ENCODE measurements at regions not wholly inside any gene's neighbourhood (a gene's known extent, or its start where the extent isn't known, plus 50 kb on each side); places are given as distances from the start of the nearest gene placed in this dataset.

DNA sequence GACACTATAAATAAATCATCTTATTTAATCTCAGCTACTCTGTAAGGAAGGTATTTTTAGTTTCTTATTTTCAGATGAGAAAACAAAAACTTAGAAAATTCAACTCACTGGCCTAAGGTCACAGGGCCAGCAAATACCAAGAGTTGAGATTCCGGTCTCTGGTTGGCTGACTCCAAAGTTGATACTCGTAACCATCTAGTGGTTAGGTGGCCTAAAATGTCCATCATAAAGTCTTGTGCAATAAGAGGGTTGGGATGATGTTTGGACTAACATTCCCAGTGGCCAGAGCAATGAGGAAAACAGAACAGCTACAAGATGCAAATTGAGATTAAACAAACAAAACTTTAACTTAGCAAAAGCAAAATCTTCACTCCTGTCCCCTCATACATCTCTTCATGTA, 360.3 kb downstream of the FIGN start:
- peak; percentile 3 for DNase-seq (ENCODE audit: low read depth)
- TF ChIP-seq, protein P1, sequence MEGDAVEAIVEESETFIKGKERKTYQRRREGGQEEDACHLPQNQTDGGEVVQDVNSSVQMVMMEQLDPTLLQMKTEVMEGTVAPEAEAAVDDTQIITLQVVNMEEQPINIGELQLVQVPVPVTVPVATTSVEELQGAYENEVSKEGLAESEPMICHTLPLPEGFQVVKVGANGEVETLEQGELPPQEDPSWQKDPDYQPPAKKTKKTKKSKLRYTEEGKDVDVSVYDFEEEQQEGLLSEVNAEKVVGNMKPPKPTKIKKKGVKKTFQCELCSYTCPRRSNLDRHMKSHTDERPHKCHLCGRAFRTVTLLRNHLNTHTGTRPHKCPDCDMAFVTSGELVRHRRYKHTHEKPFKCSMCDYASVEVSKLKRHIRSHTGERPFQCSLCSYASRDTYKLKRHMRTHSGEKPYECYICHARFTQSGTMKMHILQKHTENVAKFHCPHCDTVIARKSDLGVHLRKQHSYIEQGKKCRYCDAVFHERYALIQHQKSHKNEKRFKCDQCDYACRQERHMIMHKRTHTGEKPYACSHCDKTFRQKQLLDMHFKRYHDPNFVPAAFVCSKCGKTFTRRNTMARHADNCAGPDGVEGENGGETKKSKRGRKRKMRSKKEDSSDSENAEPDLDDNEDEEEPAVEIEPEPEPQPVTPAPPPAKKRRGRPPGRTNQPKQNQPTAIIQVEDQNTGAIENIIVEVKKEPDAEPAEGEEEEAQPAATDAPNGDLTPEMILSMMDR (IDR thresholded peaks at IDR 0.05; ENCODE audit: insufficient read depth, low read depth, low read length), result no peak
- no peak overlapping the region for H3K4me3 ChIP-seq (ENCODE audit: low read depth, low read length)

DNA sequence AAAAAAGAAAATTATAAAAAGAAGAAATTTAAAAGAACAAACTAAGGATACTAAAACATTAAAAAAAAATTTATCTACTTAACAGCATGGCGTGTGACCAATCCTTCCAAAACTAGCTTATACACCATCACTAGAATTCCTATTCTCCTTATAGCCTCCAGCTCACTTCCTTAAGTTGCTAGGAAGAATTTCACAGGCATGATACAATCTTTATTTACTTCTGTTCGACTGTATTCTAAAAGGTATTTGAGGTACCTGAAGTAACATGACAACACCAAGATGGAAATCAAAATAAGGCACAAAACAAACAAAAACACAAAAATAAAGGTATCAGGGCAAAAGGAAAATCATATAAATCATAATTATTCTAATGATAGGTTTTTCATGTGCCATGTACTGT, 360.7 kb downstream of the FIGN start:
- TF ChIP-seq, protein P1 (IDR thresholded peaks at IDR 0.05; ENCODE audit: insufficient read depth, low read depth, low read length), result no peak

DNA sequence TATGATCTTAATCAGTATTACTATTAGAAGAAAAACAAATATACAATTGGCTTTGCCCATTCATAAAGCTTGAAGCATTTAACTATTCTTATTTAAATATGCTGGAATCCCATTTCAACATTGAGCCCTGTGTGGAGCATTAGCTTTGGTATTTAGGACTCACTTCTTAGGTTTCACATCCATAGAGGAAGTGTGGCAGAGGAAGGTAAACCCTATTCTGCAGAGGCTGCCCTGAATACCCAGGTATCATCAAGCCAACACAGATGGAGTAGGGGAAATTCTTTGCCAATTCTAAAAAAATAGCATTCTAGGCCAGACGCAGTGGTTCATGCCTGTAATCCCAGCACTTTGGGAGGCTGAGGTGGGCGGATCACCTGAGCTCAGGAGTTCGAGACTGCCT, 361.5 kb downstream of the FIGN start:
- no peak overlapping the region for H3K4me3 ChIP-seq (ENCODE audit: low read depth, low read length)
- TF ChIP-seq, protein P1 (IDR thresholded peaks at IDR 0.05; ENCODE audit: insufficient read depth, low read depth, low read length), result no peak
- no peak for DNase-seq (ENCODE audit: low read depth)

More for the DNA sequence above, 360.7 kb downstream of the FIGN start:
- no peak for DNase-seq (ENCODE audit: low read depth)
- H3K4me3 ChIP-seq (ENCODE audit: low read depth, low read length), result no peak overlapping the region

DNA sequence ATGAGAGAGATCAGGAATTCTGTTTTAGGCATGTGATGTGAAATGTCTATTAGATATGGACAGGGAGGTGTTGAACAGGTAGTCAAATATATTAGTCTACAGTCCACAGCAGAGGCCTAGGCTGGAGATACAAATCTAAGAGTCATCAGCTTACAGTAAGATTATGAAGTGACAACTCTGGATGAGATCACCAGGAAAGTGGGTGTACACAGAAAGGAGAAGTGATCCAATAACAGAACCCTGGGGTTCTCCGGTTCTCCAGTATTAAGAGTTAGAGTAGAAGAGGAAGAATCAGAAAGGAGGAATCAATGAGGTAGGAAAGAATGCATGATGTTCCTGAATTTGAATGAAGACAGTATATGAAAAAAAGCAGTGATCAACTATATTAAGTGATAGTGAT, 362.3 kb downstream of the FIGN start:
- TF ChIP-seq, protein P1 (IDR thresholded peaks at IDR 0.05; ENCODE audit: insufficient read depth, low read depth, low read length), result no peak
- H3K4me3 ChIP-seq (ENCODE audit: low read depth, low read length), result no peak overlapping the region
- no peak for DNase-seq (ENCODE audit: low read depth)

DNA sequence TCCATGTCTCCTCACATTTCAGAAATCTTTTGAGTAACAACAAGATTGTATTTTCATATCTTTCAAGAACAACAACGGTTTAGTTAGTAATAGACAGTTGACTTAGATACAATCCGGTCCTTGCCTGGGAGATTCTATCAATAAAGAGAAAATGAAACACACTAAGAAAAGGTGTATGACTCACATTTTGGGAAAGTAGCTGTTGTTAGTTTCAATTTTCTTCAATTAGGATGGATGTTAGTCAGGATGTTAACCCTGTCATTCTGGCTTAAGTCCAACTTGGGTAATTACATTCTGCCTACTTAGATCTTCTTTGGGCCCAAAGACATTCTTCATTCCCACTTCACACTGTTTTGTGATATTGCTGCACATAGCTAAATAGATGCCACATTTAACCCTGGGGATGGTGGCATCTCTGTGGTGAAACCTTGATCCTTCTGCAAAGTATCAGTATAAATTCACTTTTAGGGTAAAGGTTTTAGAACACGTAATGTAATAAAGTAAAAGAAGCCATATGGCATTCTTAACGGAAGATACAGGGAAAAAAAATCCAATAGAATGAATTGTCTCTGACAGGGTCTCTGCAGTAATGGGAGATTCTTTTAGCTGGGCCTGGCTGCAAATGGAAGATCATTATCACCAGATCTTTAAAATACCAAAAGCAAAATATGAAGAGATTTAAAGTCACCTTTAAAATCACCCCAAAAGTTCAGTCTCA, 365.5 kb downstream of the FIGN start:
- TF ChIP-seq, protein P1 (IDR thresholded peaks at IDR 0.05; ENCODE audit: insufficient read depth, low read depth, low read length), result no peak

DNA sequence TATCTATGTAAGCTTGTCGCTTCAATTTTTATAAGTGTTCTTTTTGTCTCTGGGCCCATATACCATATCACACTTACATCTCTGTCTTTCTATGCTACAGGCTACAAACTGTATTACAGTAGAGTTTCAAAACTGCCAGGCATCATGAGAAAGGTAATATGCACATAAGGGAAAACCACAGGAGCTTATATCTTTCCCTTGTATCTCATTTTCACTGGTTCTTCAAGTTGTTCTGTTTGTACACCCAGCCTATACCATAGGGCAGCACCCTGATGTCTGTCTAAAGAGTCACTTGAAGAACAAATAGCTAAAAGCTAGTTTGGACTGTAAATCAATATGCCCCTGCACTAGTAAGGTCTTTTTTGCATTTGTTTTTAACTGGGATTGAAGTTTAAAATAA, 366.7 kb downstream of the FIGN start:
- DNase-seq (ENCODE audit: low read depth), result no peak
- TF ChIP-seq, protein P1 (IDR thresholded peaks at IDR 0.05; ENCODE audit: insufficient read depth, low read depth, low read length), result no peak
- H3K4me3 ChIP-seq (ENCODE audit: low read depth, low read length), result no peak overlapping the region

More for the DNA sequence above, 365.5 kb downstream of the FIGN start:
- no peak for DNase-seq (ENCODE audit: low read depth)
- H3K4me3 ChIP-seq (ENCODE audit: low read depth, low read length), result no peak overlapping the region

DNA sequence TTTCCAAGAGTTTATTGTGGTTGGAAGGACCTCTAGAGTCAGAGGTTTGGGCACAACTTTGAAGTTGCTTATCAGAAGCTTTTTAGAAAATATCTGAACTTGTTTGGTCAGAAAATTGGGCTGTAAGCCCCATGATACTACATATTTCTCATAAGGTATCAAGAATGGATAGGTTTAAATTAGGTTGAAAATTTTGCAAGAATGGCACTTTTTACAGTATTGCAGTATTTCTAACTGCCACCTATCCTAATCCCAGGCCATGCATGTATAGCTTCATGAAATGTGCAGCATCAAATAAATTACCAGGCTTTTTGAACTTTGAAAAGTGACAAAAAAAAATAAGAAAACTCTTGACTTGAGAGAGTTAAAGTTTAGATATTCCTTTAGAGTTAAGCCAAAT, 367.2 kb downstream of the FIGN start:
- TF ChIP-seq, protein P1 (IDR thresholded peaks at IDR 0.05; ENCODE audit: insufficient read depth, low read depth, low read length), result no peak
- DNase-seq (ENCODE audit: low read depth), result no peak
- no peak overlapping the region for H3K4me3 ChIP-seq (ENCODE audit: low read depth, low read length)
